ENCODE measurements at regions not wholly inside any gene's neighbourhood (a gene's known extent, or its start where the extent isn't known, plus 50 kb on each side); places are given as distances from the start of the nearest gene placed in this dataset.

DNA sequence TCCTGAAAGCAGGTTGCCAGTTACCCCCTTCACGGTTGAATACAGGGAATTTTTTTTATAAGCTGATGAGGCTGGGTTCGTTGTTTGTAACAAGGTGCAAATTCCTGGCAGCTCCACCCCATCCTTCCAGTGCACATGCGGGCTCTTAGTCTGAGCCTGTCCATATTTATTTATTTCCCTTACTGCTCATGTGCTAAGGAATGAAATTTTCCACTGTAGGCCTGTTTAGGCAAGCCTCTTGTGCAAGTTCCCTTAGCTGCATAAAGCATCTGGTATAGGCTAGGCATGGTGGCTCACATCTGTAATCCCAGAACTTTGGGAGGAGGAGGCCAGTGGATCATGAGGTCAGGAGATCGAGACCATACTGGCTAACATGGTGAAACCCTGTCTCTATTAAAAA, 560.9 kb upstream of the PCDH9 start:
- Histone ChIP-seq H3K18ac (ENCODE audit: low read length) (no peak overlapping the region), H3K36me3 (replicated peaks in 1 of 2; ENCODE audit: control insufficient read depth in 2 of 2, insufficient read depth in 2 of 2, low read length in 2 of 2) (no peaks in the 10 kb centered on the region), H4K91ac (ENCODE audit: low read depth, low read length, poor library complexity) (no peak overlapping the region), H3K4ac (ENCODE audit: low read length) (no peak overlapping the region), H2AFZ (ENCODE audit: low read length) (peak overlapping the region; percentile 10), H3K4me2 (ENCODE audit: insufficient read depth, low read length, poor library complexity, severe bottlenecking) (no peak overlapping the region), H2AK5ac (ENCODE audit: low read depth, low read length) (no peak overlapping the region), H3K27me3 (ENCODE audit: control insufficient read depth in 3 of 3, insufficient read depth in 3 of 3, low read depth in 1 of 3, low read length in 3 of 3) (no peaks in the 10 kb centered on the region), H2BK5ac (ENCODE audit: low read length) (no peak overlapping the region), H4K8ac (ENCODE audit: low read depth, low read length) (no peak overlapping the region), H3K27ac (replicated peaks; ENCODE audit: low read length) (no peak overlapping the region), H3K23ac (ENCODE audit: low read depth, low read length, poor library complexity) (no peak overlapping the region), H3K14ac (ENCODE audit: low read length) (no peak overlapping the region), H3K9ac (ENCODE audit: low read depth, low read length, poor library complexity) (no peak overlapping the region), H2BK12ac (ENCODE audit: low read length) (no peak overlapping the region), H3K9me3 (replicated peaks in 1 of 2; ENCODE audit: control insufficient read depth in 2 of 2, insufficient read depth in 1 of 2, low read depth in 1 of 2, low read length in 2 of 2) (peaks cover 0 to 6% of the 10 kb centered on the region in 2 donors), H3K79me1 (ENCODE audit: low read depth, low read length) (no peaks in the 10 kb centered on the region), H3K4me3 (ENCODE audit: low read length in 2 of 2) (no peak overlapping the region), H2BK120ac (ENCODE audit: low read depth, low read length) (no peak overlapping the region), H3K4me1 (ENCODE audit: control insufficient read depth in 2 of 2, insufficient read depth in 1 of 2, low read depth in 1 of 2, low read length in 2 of 2) (no peaks in the 10 kb centered on the region), H2BK15ac (ENCODE audit: low read length) (no peak overlapping the region)
- WGBS, 2 donors (ENCODE audit: extremely low coverage in 2 of 2, insufficient read length in 2 of 2, insufficient replicate concordance in 1 of 2): no CpG with 5 or more reads among the region's 4 CpGs
- no peak for DNase-seq (ENCODE audit: low spot score)

DNA sequence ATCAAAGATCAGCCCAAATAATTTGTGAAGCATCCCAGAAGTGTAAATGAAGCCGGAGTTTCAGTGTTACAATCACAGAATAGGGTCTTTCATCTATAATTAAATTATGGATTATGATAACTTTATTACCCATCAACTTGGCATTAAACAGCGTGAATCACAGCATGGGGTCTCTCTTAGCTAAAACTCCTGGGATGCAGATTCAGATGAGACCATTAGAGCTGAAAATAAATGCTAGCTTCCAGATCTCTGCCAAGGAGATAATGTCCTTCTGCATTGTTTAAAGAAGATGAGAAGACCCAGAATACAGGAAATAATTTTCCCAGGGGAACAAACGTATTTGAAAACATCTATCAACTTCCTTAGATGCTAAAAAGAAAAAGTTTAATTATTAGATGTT, 546.0 kb upstream of the PCDH9 start:
- Histone ChIP-seq H3K4ac (ENCODE audit: low read length) (no peak overlapping the region), H3K18ac (ENCODE audit: low read length) (no peak overlapping the region), H3K4me2 (ENCODE audit: insufficient read depth, low read length, poor library complexity, severe bottlenecking) (no peak overlapping the region), H3K14ac (ENCODE audit: low read length) (no peak overlapping the region), H3K9ac (ENCODE audit: low read depth, low read length, poor library complexity) (no peak overlapping the region), H3K79me1 (ENCODE audit: low read depth, low read length) (no peaks in the 10 kb centered on the region), H2BK12ac (ENCODE audit: low read length) (no peak overlapping the region), H2BK120ac (ENCODE audit: low read depth, low read length) (no peak overlapping the region), H3K27me3 (ENCODE audit: control insufficient read depth in 3 of 3, insufficient read depth in 3 of 3, low read depth in 1 of 3, low read length in 3 of 3) (no peaks in the 10 kb centered on the region), H3K27ac (replicated peaks; ENCODE audit: low read length) (no peak overlapping the region), H2BK5ac (ENCODE audit: low read length) (no peak overlapping the region), H2AFZ (ENCODE audit: low read length) (no peak overlapping the region), H4K91ac (ENCODE audit: low read depth, low read length, poor library complexity) (no peak overlapping the region), H3K4me3 (ENCODE audit: low read length in 2 of 2) (no peak overlapping the region), H2AK5ac (ENCODE audit: low read depth, low read length) (no peak overlapping the region), H3K36me3 (replicated peaks in 1 of 2; ENCODE audit: control insufficient read depth in 2 of 2, insufficient read depth in 2 of 2, low read length in 2 of 2) (no peaks in the 10 kb centered on the region), H3K9me3 (replicated peaks in 1 of 2; ENCODE audit: control insufficient read depth in 2 of 2, insufficient read depth in 1 of 2, low read depth in 1 of 2, low read length in 2 of 2) (no peaks in the 10 kb centered on the region), H3K4me1 (ENCODE audit: control insufficient read depth in 2 of 2, insufficient read depth in 1 of 2, low read depth in 1 of 2, low read length in 2 of 2) (no peaks in the 10 kb centered on the region), H4K8ac (ENCODE audit: low read depth, low read length) (no peak overlapping the region), H2BK15ac (ENCODE audit: low read length) (no peak overlapping the region), H3K23ac (ENCODE audit: low read depth, low read length, poor library complexity) (no peak overlapping the region)
- no CpG with 5 or more reads among the region's 3 CpGs for WGBS, 2 donors (ENCODE audit: extremely low coverage in 2 of 2, insufficient read length in 2 of 2, insufficient replicate concordance in 1 of 2)
- DNase-seq (ENCODE audit: low spot score): no peak

GRCh38 chr13:67775359-67775758, 545.2 kb upstream of the PCDH9 start:
- Histone ChIP-seq H2BK12ac (ENCODE audit: low read length) (no peak overlapping the region), H4K8ac (ENCODE audit: low read depth, low read length) (no peak overlapping the region), H3K9me3 (replicated peaks in 1 of 2; ENCODE audit: control insufficient read depth in 2 of 2, insufficient read depth in 1 of 2, low read depth in 1 of 2, low read length in 2 of 2) (no peaks in the 10 kb centered on the region), H3K14ac (ENCODE audit: low read length) (no peak overlapping the region), H3K4me2 (ENCODE audit: insufficient read depth, low read length, poor library complexity, severe bottlenecking) (no peak overlapping the region), H2BK5ac (ENCODE audit: low read length) (no peak overlapping the region), H2AK5ac (ENCODE audit: low read depth, low read length) (no peak overlapping the region), H3K36me3 (replicated peaks in 1 of 2; ENCODE audit: control insufficient read depth in 2 of 2, insufficient read depth in 2 of 2, low read length in 2 of 2) (no peaks in the 10 kb centered on the region), H3K23ac (ENCODE audit: low read depth, low read length, poor library complexity) (no peak overlapping the region), H2BK15ac (ENCODE audit: low read length) (no peak overlapping the region), H3K27ac (replicated peaks; ENCODE audit: low read length) (no peak overlapping the region), H3K79me1 (ENCODE audit: low read depth, low read length) (no peaks in the 10 kb centered on the region), H2AFZ (ENCODE audit: low read length) (no peak overlapping the region), H3K4me3 (ENCODE audit: low read length in 2 of 2) (no peak overlapping the region), H3K18ac (ENCODE audit: low read length) (no peak overlapping the region), H3K9ac (ENCODE audit: low read depth, low read length, poor library complexity) (no peak overlapping the region), H3K27me3 (ENCODE audit: control insufficient read depth in 3 of 3, insufficient read depth in 3 of 3, low read depth in 1 of 3, low read length in 3 of 3) (no peaks in the 10 kb centered on the region), H4K91ac (ENCODE audit: low read depth, low read length, poor library complexity) (no peak overlapping the region), H3K4ac (ENCODE audit: low read length) (no peak overlapping the region), H2BK120ac (ENCODE audit: low read depth, low read length) (no peak overlapping the region), H3K4me1 (ENCODE audit: control insufficient read depth in 2 of 2, insufficient read depth in 1 of 2, low read depth in 1 of 2, low read length in 2 of 2) (no peaks in the 10 kb centered on the region)
- no peak for DNase-seq (ENCODE audit: low spot score)

DNA sequence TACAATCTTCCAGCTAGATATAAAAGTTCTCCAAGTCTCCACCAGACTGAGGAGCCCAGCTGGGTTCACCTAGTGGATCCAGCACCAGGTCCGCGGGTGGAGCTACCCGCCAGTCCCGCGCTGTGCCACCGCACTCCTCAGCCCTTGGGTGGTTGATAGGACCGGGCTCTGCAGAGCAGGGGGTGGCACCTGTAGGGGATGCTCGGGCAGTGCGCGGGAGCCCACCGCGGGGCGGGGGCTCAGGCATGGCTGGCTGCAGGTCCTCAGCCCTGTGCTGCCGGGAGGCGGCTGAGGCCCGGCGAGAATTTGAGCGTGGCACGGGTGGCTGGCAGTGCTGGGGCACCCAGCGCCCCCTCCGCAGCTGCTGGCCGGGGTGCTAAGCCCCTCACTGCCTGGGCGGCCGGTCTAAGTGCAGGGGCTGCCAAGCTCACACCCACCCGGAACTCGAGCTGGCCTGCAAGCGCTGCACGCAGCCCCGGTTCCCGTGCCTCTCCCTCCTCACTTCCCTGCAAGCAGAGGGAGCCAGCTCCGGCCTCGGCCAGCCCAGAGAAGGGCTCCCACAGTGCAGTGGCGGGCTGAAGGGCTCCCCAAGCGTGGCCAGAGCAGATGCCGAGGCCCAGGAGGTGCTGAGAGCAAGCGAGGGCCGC, 542.8 kb upstream of the PCDH9 start:
- H2AK5ac ChIP-seq (ENCODE audit: low read depth, low read length): no peak overlapping the region
- H3K4ac ChIP-seq (ENCODE audit: low read length): no peak overlapping the region
- peak overlapping the region; percentile 28 for H3K18ac ChIP-seq (ENCODE audit: low read length)
- H2BK15ac ChIP-seq (ENCODE audit: low read length): no peak overlapping the region
- no peaks in the 10 kb centered on the region for H3K4me1 ChIP-seq (ENCODE audit: control insufficient read depth in 2 of 2, insufficient read depth in 1 of 2, low read depth in 1 of 2, low read length in 2 of 2)
- no peak for DNase-seq (ENCODE audit: low spot score)
- H3K4me3 ChIP-seq (ENCODE audit: low read length in 2 of 2): no peak overlapping the region
- H3K9me3 ChIP-seq (replicated peaks in 1 of 2; ENCODE audit: control insufficient read depth in 2 of 2, insufficient read depth in 1 of 2, low read depth in 1 of 2, low read length in 2 of 2): no peaks in the 10 kb centered on the region
- whole genome bisulfite sequencing, 2 donors (ENCODE audit: extremely low coverage in 2 of 2, insufficient read length in 2 of 2, insufficient replicate concordance in 1 of 2): no CpG with 5 or more reads among the region's 37 CpGs
- H2AFZ ChIP-seq (ENCODE audit: low read length): no peak overlapping the region
- H2BK120ac ChIP-seq (ENCODE audit: low read depth, low read length): no peak overlapping the region
- H3K4me2 ChIP-seq (ENCODE audit: insufficient read depth, low read length, poor library complexity, severe bottlenecking): no peak overlapping the region
- H2BK5ac ChIP-seq (ENCODE audit: low read length): no peak overlapping the region
- H3K27ac ChIP-seq (replicated peaks; ENCODE audit: low read length): no peak overlapping the region
- H3K14ac ChIP-seq (ENCODE audit: low read length): peak overlapping the region; percentile 71
- no peaks in the 10 kb centered on the region for H3K36me3 ChIP-seq (replicated peaks in 1 of 2; ENCODE audit: control insufficient read depth in 2 of 2, insufficient read depth in 2 of 2, low read length in 2 of 2)
- no peaks in the 10 kb centered on the region for H3K27me3 ChIP-seq (ENCODE audit: control insufficient read depth in 3 of 3, insufficient read depth in 3 of 3, low read depth in 1 of 3, low read length in 3 of 3)
- no peaks in the 10 kb centered on the region for H3K79me1 ChIP-seq (ENCODE audit: low read depth, low read length)
- no peak overlapping the region for H4K91ac ChIP-seq (ENCODE audit: low read depth, low read length, poor library complexity)
- no peak overlapping the region for H3K23ac ChIP-seq (ENCODE audit: low read depth, low read length, poor library complexity)
- peak overlapping the region; percentile 9 for H3K9ac ChIP-seq (ENCODE audit: low read depth, low read length, poor library complexity)
- no peak overlapping the region for H2BK12ac ChIP-seq (ENCODE audit: low read length)
- H4K8ac ChIP-seq (ENCODE audit: low read depth, low read length): peak overlapping the region; percentile 82
